Left hindlimb (tissue), 1 donor: ENCODE measurements at regions not wholly inside any gene's neighbourhood (a gene's known extent, or its start where the extent isn't known, plus 50 kb on each side); places are given as distances from the start of the nearest gene placed in this dataset.

Experiments
- DNase-seq: peaks from one replicate; pipeline ENCODE4 v3.0.0-alpha.2; 2018

GRCh38 chr18:26697186-26697884, 149.0 kb upstream of the KCTD1 start:
- DNase-seq = no peak

- DNase-seq = no peak
These were observed 148.4 kb upstream of the KCTD1 start for GRCh38 chr18:26696786-26697185.

GRCh38 chr18:26696308-26696707, 148.0 kb upstream of the KCTD1 start:
- DNase-seq = no peak

GRCh38 chr18:26689226-26689879, 141.0 kb upstream of the KCTD1 start:
- no peak for DNase-seq

- no peak for DNase-seq
These were observed 138.2 kb upstream of the KCTD1 start for GRCh38 chr18:26686532-26686931.

- DNase-seq = no peak
These were observed 137.2 kb upstream of the KCTD1 start for GRCh38 chr18:26685438-26686157.

- no peak for DNase-seq
These were observed 129.6 kb upstream of the KCTD1 start for GRCh38 chr18:26677957-26678356.

GRCh38 chr18:26667046-26667445, 118.7 kb upstream of the KCTD1 start:
- DNase-seq = no peak

GRCh38 chr18:26662996-26663395, 114.6 kb upstream of the KCTD1 start:
- no peak for DNase-seq

- no peak for DNase-seq
These were observed 109.6 kb upstream of the KCTD1 start for GRCh38 chr18:26657631-26658581.

- peak; percentile 85 for DNase-seq
These were observed 108.7 kb upstream of the KCTD1 start for GRCh38 chr18:26656944-26657536.

- no peak for DNase-seq
These were observed 108.1 kb upstream of the KCTD1 start for GRCh38 chr18:26656431-26656943.

- peak; percentile 85 for DNase-seq
These were observed 107.4 kb upstream of the KCTD1 start for GRCh38 chr18:26655525-26656430.

GRCh38 chr18:26654616-26655524, 106.5 kb upstream of the KCTD1 start:
- DNase-seq = no peak

GRCh38 chr18:26653943-26654615, 105.7 kb upstream of the KCTD1 start:
- no peak for DNase-seq

- no peak for DNase-seq
These were observed 104.1 kb upstream of the KCTD1 start for GRCh38 chr18:26652501-26652900.

GRCh38 chr18:26650310-26651268, 102.2 kb upstream of the KCTD1 start:
- DNase-seq = no peak

GRCh38 chr18:26649193-26649543, 100.8 kb upstream of the KCTD1 start:
- DNase-seq = no peak
